Lower leg skin (tissue), 3 donors: ENCODE measurements at regions not wholly inside any gene's neighbourhood (a gene's known extent, or its start where the extent isn't known, plus 50 kb on each side); places are given as distances from the start of the nearest gene placed in this dataset.

Source experiments
- POLR2A ChIP-seq, 2 donors: fragments of 450-650 bp; IDR thresholded peaks; one replicate each; pipeline ENCODE4 v1.6.1; 2016 to 2017; ENCODE audit warnings: antibody characterized with exemption in 2 of 2, mild to moderate bottlenecking in 1 of 2, moderate library complexity in 1 of 2
- TF ChIP-seq, protein P1 (sequence below), 3 donors: fragments of 450-650 bp; IDR thresholded peaks; one replicate each; pipeline ENCODE4 v1.5.1; 2016; ENCODE audit warnings: antibody characterized with exemption in 3 of 3, mild to moderate bottlenecking in 3 of 3, moderate library complexity in 2 of 3

DNA sequence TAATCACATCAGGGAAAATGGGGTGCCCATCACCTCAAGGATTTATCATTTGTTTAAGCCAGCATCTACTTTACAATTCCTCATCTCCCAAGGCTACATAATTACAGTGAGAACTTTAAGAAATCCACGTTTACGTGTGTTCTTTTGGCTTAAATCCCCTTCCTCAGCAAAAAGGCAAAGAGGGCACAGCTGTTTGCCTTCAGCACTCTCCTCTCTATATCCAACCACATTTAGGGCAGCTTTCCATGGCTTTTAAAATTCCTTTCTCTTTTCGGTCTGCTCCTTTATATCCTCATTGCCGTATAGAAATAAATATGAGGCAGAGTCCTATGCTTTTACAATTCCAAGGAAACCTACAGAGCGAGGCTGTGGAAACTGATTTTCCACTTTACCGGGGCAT, 175.9 kb downstream of the EMP1 start:
- TF ChIP-seq, protein P1, sequence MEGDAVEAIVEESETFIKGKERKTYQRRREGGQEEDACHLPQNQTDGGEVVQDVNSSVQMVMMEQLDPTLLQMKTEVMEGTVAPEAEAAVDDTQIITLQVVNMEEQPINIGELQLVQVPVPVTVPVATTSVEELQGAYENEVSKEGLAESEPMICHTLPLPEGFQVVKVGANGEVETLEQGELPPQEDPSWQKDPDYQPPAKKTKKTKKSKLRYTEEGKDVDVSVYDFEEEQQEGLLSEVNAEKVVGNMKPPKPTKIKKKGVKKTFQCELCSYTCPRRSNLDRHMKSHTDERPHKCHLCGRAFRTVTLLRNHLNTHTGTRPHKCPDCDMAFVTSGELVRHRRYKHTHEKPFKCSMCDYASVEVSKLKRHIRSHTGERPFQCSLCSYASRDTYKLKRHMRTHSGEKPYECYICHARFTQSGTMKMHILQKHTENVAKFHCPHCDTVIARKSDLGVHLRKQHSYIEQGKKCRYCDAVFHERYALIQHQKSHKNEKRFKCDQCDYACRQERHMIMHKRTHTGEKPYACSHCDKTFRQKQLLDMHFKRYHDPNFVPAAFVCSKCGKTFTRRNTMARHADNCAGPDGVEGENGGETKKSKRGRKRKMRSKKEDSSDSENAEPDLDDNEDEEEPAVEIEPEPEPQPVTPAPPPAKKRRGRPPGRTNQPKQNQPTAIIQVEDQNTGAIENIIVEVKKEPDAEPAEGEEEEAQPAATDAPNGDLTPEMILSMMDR (IDR thresholded peaks at IDR 0.05), result no peak
- TF ChIP-seq POLR2A (IDR thresholded peaks at IDR 0.05), result no peak
